Nucleus accumbens (tissue), 56 donors: ENCODE measurements at regions not wholly inside any gene's neighbourhood (a gene's known extent, or its start where the extent isn't known, plus 50 kb on each side); places are given as distances from the start of the nearest gene placed in this dataset.
A peak's percentile ranks its signal among the peaks of the same experiment; 100 is the strongest.

Source experiments
- DNase-seq, 56 donors: peaks; one replicate each; lab custom pipeline; 2025; lab: John Stamatoyannopoulos, UW

DNA sequence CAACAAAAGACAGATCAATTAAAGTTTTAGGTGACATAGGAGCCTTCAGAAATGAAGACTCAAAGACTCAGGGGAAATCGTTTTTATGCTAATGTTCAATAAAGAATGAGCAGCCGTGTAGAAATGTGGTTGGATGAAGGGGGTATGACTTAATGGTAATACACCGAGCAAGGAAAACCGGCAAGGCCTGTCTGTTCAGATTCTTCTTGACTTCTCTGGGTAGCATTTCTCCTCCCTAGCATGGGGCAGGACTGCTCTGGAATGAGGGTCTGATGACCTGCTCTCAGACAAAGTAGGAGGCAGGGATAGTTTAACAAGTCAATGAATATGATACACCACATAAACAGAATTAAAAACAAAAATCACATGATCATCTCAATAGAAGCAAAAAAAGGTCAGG, 487.4 kb downstream of the ZNF608 start:
- DNase-seq: no peak

DNA sequence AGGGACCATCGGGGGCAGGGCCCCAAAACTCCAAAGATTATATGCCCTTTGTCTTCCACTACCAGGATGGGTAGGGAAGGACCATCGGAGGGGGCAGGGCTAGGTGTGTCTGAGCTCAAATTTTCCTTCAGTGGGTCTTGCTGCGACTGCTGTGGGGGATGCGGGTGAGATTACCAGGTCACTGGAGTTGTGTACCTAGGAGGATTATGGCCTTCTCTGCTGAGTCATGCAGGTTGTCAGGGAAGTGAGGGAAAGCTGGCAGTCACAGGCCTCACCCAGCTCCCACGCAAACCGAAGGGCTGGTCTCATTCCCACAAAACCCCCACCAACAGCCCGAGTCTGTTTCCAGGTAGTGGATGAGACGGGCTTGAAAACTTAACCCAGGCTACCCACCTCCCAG, 489.4 kb downstream of the ZNF608 start:
- DNase-seq: no peak

DNA sequence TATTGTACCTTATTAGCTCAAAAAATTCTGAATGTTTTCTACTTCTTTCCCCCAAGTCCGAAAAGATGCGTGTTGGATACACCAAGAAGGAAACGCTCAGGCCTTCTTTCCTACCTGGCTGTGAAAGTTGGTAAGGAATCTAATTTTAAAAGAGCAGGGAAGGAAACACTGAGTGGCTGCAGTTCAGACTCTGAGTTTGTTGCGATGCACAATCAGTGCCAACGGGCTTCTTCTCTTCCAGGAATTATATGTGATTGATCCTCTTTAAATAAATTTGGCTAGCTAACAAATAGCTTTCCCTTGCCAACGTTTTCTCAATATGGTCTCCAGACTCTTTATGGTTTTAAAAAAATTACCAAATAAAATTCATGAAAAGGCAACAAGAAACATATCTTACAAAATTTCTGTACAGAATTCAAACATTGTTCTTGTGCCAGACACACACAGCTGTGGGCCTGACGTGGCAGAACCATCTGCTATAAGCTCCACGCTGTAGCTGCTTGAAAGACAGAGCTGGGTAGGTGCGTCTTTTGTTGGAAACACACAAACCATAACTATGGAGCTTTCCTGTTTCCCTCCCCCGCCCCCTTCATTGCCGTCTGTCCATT, 493.1 kb downstream of the ZNF608 start:
- DNase-seq: peak in 19 of 56 donors; percentile 7 to 60 (median 26)

DNA sequence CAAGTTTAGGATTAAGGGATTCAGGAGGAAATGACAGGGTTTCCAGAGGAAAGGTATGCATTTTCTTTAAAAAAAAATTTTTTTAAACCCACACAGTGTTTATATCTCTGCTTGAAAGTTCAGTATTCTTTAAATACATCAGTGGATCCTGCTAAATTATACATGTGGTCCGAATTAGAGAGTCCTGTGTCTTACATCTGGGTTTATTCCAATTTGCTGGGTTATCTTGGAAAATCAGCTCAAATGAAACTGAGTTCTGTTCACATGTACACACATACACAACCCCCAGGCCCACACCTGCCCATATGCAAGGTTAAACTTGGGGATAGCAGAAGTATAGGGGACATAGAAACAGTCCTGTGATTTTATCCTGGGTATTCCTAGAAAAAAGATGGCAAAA, 493.7 kb downstream of the ZNF608 start:
- no peak for DNase-seq

DNA sequence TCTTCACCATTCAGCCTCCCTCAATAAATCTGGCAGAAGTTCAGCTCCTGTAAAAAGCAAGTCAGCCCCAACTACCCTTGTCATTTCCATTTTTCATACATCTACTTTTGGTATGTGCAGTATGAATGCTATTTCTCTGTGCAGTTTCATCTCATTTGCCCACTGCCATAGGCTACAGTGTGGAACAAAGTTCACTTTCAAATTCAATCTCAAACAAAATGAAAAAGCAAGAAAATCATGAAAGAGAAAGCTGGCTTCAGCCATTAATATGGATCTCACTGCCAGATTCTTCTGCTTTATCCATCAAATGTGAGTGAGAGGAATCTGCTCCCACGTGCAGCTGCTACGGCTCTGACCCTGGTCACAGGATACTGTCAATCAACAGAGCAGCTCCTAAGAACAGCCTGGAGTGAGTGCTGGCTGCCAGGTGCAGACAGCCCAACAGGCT, 494.2 kb downstream of the ZNF608 start:
- DNase-seq: peak in 5 of 56 donors; percentile 11 to 30 (median 23)

DNA sequence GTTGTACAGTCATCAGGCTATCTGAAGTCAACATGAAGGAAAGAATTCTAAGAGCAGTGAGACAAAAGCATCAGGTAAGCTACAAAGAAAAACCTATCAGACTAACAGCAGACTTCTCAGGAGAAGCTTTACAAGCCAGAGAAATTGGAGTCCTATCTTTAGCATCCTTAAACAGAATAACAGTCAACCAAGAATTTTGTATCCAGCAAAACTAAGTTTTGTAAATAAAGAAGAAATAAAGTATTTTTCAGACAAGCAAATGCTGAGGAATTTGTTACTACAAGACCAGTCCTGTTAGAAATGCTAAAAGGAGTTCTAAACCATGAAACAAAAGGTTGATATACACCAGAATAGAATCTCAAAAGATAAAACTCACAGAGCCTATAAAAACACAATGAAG, 501.2 kb downstream of the ZNF608 start:
- no peak for DNase-seq

DNA sequence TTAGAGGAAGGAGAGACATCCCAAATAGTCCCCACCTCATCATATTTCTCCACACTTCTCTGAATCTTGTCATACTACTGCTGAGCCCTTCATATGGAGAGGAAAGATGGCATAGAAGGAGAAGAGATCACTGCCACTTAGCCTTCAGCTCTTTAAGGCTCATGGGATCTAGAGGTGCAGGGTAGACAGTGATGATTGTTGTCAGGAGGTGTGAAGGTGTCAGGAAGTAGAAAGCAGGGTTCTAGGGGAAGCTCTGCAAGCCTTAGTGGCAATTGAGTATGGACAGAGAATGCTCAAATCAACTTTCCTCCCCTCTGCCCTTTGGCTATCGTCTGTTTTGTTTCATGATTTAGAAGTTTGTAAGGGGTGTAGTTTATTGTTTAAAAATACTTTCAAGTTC, 505.7 kb downstream of the ZNF608 start:
- no peak for DNase-seq

DNA sequence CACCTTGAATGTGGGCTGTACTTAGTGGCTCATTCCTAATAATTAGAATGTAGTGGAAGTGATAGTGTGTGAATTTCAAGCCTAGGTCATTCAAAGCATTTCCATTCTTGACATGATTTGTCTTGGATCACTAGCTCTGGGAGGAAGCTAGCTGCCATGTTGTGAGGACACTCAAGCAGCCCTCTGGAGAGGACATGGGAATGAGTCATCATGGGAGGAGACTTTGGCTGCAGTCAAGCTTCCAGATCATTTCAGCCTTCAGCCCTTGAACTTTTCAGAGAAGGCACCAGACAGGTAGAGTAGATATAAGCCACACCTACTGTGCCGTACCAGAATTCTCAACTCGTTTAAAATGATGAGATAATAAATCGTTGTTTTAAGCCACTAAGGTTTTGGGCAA, 506.9 kb downstream of the ZNF608 start:
- DNase-seq: no peak

DNA sequence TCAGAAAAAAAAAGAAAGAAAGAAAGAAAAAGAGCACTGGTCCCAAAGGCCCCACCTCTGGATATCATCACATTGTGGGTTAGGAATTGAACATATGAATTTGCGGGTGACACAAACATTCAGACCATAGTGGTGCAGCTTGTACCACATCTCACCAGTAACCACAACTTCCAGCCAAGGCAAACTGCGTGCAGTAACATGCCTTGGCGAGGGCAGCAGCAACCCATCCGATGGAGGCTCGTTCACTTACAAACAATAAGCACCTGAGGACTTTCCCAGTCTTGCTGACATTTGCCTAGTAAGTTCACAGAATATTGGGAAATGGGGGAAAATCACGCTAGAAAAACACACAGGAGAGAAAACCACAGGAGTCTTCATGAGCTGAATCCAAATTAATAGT, 508.1 kb downstream of the ZNF608 start:
- no peak for DNase-seq

DNA sequence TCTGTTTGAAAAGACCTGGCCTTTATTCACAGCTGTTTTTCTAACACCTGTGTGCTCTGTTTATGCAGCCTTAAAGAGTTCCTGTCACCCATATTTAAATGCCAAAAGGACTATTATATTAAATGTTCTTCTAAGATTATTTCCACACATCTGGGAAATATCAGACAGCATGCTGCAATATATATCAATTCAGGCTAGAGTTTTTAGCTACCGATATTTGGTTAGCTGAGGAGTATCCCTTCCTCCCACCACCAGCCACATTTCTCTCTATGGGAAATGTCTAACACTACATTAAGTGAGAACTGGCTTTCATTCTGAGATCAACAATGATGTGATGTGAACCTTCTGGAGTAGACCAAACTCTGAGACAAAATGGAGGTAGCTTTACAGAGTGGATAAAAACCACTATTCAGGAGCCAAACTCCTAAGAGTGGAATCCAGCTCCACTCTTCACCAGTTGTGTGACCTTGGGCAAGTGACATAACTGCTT, 509.2 kb downstream of the ZNF608 start:
- DNase-seq: no peak

DNA sequence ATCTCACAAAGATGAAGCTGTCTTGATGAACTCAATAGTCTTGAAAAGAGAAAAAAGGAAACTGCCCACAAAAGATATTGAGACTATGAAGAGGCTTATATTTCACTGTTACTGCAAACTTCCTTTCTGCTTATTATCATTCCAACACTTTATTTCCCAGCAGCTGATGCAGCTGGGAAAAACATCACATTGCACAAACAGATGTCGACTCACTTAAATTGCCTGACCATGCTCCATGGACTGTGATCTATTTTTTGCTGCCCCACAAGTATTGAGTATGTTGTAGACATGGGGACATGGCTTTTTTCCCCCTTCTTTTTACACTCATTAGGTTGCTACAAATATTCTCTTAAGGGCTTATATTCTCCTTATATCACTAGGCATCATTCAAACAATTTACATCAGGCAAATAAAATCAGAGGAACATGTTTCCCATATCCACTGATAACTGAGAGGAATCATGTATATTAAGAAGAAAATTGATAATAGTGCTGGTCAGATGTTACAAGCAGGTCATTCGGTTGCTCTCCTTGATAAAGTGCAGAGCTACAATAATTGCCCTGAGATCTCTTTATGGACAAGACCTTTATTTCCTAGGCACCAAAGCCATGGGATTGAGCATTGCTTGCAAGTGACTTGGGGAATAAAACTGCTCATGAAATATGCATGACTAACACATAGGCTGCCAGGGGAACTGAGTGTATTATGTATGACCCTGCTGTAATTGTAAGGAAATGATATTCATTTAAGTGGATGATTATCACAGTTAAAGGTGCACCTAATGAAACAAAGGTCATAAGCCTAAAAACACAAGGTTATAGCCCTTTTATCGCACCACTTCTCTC, 509.9 kb downstream of the ZNF608 start:
- DNase-seq: peak in 3 of 56 donors; percentile 4 to 32 (median 8)

DNA sequence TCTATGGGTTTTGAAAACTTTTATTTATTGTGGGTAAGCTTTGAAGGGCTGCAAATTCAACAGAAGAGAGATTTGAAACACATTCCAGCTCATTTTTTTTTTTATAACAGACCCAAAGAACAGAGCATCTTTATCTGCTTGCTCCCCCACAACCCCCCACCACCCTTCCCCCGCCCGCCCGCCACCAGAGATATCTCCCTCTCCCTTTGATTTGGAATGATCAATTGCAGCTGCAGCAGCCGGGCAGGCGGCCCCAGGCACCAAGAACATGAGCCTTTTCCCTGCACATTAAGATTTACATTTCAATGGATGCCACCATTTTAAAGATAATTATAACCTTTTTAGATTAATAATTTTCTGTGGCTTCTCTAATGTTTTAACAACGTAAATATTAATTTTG, 510.9 kb downstream of the ZNF608 start:
- DNase-seq: peak in 42 of 56 donors; percentile 9 to 79 (median 48)

DNA sequence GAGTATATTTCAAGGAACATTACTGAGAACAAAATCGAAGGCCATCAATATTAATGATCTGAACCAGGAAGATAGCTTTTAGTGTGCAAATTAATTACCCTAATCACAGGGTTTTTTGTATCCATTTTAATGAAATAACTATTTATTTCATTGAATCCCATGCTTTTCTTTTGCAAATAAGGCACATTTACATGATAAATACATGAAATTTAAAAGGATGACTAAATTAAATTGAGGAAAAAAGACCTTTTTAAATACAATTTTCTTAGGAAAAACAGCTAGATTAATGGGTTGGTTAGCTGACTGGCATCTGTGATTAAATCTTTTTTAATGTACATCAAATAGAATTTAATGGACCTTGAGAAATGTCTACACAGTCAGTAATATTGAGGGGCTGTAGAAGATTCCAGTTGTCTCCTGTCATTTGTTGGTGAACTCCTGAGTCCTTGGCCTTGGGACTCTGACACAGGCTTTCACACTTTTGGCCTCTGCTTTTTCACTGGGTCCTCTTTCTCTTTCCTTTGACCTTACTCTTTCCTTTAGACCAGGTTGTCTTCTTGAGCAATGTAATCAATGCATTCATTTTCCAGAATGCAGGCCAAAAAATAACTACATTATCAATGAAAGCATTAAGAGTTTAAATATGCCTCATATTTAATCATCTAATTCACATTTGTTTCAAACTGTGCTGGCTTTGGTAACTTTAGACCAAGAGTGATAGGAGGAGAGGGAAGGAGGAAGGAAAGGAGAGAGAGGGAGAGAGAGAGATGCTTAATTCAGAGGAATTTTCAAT, 511.5 kb downstream of the ZNF608 start:
- DNase-seq: peak in 1 of 56 donors; percentile 8

DNA sequence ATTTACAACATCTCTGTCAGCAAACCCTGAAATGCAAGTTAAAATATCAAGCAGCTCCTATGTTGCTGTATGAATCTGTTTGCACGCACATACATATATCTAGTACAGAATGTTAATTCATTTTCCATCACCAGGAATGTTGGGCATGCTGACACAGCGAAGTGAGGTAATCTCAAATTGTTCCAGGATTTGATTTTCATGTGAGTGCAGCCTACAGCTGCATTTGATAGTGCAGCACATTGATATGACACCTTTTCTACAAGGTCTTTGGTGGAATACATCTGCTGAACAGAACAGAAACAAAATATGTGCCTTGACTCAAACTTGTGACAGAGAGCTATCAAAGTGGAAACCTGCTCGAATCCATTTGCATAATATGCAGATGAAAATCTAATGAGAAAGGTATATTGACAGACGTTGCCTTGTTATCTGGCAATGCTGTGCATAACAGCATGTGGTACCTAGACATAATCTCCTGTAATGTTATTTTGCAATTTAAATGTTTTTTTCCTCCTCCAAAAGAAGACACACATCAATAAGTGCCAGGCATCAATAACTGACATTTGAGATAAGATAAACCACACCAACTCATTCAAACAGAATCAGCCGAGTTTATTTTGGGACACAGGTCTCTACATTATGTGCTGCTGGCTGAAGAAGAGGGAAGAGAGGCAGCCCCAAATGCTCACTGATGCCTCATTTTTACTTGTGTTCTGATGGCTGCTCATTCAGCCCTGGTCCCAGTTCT, 512.2 kb downstream of the ZNF608 start:
- DNase-seq: peak in 5 of 56 donors; percentile 3 to 29 (median 14)

DNA sequence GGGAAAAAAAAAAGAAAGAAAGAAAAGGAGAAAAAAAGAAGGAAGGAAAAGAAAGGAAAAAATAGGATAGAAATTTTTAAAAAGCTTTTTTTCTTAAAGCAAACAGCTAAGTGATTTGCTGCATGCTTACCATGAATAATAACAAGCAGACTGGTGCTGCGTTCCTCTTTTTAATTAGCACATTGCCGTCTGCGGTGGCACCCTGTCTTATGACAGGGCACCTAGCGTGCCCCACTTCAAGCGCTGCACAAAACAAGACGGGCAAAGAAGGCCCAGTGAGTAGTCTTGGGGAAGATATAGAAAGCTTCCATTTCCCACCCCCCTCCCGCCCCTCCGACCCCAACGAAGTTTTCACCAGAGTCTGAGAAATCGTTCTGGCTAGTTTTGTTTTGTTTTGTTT, 513.9 kb downstream of the ZNF608 start:
- peak in 6 of 56 donors; percentile 4 to 17 (median 10) for DNase-seq

DNA sequence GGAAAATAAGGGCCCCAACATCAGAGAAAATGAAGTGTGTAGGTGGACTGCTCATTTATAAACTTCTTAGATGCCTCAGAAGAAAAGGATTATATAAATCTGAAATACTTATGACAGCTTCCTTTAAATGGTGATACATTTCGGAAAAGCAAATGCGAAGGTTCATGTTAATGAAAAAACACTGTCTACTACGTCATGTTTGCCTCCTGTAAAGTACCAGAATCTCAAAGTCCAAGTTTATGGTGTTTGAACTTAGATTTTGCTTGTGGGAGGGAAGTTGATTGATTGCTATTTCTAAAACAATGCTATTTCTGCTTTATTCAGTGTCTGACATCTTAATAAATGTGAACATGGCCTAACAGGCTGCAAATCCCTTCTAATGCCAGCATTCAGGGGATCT, 514.6 kb downstream of the ZNF608 start:
- DNase-seq: no peak

DNA sequence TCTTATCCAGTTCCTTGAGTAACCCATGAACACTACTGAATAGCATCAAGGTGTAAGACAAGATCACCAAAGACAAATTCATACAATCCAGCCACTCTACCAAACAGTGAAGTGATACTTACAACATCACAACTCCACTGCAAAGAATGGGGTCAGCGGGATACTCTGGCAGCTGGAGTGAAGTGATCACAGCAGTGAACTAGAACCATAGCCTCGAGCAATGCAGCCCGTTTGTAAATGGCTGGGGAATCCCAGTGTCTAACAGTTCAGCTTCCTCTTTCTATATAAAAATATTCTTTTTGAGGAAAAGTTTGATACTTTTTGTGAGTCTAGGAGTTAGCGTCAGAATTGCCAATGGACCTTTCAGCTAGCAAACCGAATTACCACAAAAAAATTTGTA, 515.2 kb downstream of the ZNF608 start:
- DNase-seq: no peak

DNA sequence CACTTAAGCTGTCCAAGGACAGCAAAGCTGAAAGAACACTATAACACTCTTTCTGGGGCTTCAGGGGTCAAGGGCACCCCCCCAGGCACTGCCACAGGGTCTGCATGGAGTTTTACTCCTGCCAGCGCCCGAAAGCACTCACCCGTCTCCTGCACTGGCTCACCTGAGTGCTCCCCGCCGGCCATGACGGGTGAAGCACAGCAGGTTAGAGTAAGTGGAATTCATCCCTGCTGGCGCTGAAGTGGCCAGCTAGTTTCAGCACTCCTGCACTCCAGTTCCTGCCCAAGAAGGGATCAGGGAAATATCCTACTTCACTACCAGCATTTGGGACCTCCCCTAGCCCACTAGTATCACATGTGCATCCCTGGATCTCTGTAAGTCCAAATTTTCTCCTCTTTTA, 516.0 kb downstream of the ZNF608 start:
- no peak for DNase-seq

DNA sequence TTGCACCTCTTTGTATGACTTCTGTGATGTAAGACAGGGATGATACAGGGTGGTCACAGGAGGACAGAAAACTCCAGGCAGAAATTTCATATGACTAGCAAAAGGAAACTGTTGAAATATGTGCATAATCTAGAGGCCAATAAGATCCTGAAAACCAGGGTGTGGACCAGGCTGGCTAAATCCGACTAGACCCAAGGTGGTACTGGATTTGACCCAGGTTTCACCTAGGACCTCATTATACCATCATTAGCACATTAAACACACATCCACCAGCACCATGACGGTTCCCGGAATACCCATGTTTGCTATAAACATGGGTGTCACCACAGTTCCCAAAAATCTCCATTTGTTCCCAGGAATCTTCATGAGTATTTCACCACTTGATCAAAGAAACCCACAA, 517.1 kb downstream of the ZNF608 start:
- no peak for DNase-seq

DNA sequence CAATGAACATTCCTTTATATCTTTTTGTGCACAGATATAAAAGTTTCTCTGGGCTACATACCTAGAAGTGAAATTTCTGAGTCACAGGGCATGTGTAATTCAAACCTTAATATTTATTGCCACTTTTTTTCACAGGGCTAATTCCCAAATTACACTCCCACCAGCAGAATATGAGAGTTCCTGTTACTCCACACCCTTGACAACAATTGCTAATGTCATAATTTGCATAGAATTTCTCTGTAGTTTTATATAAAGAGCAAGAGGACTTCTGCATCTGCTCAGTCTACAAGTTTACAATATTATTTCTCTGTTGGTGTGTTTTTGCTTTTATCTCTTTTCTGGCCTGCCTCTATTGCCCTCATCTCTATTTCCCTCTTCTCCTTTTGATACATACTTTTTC, 518.5 kb downstream of the ZNF608 start:
- no peak for DNase-seq
